K562 (cell line): ENCODE measurements at regions not wholly inside any gene's neighbourhood (a gene's known extent, or its start where the extent isn't known, plus 50 kb on each side); places are given as distances from the start of the nearest gene placed in this dataset.

ENCODE experiments used
- GTF2E2 ChIP-seq: fragments of 200-800 bp; sonication (Bioruptor generic); IDR thresholded peaks from 2 replicates; pipeline ENCODE4 v1.6.1; 2016; ENCODE audit warnings: missing genetic modification characterization, missing compliant biosample characterization
- GTF2F1 ChIP-seq: IDR thresholded peaks from 2 replicates; pipeline ENCODE4 v1.6.1; 2011; ENCODE audit warnings: low read depth, low read length, improper control_type of control experiment
- HLTF ChIP-seq: fragments of 450-650 bp; IDR thresholded peaks from 2 replicates; pipeline ENCODE4 v1.6.1; 2016
- NELFE ChIP-seq: IDR thresholded peaks from 2 replicates; pipeline ENCODE4 v1.6.1; 2011; ENCODE audit warnings: mild to moderate bottlenecking; ENCODE audit not compliant: insufficient read depth, insufficient read length
- POLR3A ChIP-seq: IDR thresholded peaks from 2 replicates; pipeline ENCODE4 v1.6.1; 2011; ENCODE audit warnings: borderline replicate concordance, mild to moderate bottlenecking, moderate library complexity; ENCODE audit not compliant: insufficient read length, insufficient read depth; ENCODE audit errors: extremely low read depth
- PYGO2 ChIP-seq: fragments of 450-650 bp; IDR thresholded peaks from 2 replicates; pipeline ENCODE4 v1.6.1; 2016; ENCODE audit warnings: mild to moderate bottlenecking, missing genetic modification characterization, moderate library complexity, missing compliant biosample characterization
- TF ChIP-seq, protein P1 (sequence below): fragments of 250-450 bp; sonication (Bioruptor Pico); IDR thresholded peaks from 2 replicates; pipeline ENCODE4 v1.5.0; 2020; ENCODE audit warnings: mild to moderate bottlenecking
- TF ChIP-seq, protein P2 (sequence below): sonication (generic); formaldehyde crosslinking; IDR thresholded peaks from 2 replicates; pipeline ENCODE4 v1.8.0; 2022; ENCODE audit warnings: mild to moderate bottlenecking, missing genetic modification reagents
- TF ChIP-seq, protein P3 (sequence below): fragments of 450-650 bp; formaldehyde crosslinking; IDR thresholded peaks from 2 replicates; pipeline ENCODE4 v1.4.0; 2020; ENCODE audit warnings: mild to moderate bottlenecking, moderate library complexity

DNA sequence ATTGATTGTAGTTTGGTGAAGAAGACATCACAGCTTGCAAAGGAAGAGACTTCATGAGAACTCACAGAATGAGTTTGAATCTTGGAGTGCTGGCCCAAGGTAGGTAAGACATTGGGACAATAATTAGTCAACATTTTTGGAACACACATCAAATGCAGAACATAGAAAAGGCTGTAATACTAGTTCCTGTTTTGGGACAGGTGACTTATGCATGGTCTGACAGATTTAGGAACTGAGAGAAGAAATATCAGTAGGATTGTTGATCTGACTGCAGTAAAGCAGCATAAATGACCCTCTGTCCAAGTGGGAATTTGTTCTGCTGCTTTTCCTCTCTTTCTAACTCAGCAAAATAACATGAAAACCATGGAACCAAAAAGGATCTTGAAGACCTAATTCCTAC lies 102.3 kb upstream of the MAP3K7 start (continued):
- TF ChIP-seq GTF2E2 (tag) (no peak), NELFE (no peak), POLR3A (no peak), GTF2F1 (no peak), PYGO2 (tag) (no peak), HLTF (no peak)
- TF ChIP-seq, protein P1, sequence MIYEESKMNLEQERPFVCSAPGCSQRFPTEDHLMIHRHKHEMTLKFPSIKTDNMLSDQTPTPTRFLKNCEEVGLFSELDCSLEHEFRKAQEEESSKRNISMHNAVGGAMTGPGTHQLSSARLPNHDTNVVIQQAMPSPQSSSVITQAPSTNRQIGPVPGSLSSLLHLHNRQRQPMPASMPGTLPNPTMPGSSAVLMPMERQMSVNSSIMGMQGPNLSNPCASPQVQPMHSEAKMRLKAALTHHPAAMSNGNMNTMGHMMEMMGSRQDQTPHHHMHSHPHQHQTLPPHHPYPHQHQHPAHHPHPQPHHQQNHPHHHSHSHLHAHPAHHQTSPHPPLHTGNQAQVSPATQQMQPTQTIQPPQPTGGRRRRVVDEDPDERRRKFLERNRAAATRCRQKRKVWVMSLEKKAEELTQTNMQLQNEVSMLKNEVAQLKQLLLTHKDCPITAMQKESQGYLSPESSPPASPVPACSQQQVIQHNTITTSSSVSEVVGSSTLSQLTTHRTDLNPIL (CRISPR knock-in tag) = no peak
- TF ChIP-seq, protein P2, sequence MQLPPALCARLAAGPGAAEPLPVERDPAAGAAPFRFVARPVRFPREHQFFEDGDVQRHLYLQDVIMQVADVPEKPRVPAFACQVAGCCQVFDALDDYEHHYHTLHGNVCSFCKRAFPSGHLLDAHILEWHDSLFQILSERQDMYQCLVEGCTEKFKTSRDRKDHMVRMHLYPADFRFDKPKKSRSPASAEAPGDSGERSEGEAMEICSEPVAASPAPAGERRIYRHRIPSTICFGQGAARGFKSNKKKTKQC (CRISPR knock-in tag) = no peak
- TF ChIP-seq, protein P3, sequence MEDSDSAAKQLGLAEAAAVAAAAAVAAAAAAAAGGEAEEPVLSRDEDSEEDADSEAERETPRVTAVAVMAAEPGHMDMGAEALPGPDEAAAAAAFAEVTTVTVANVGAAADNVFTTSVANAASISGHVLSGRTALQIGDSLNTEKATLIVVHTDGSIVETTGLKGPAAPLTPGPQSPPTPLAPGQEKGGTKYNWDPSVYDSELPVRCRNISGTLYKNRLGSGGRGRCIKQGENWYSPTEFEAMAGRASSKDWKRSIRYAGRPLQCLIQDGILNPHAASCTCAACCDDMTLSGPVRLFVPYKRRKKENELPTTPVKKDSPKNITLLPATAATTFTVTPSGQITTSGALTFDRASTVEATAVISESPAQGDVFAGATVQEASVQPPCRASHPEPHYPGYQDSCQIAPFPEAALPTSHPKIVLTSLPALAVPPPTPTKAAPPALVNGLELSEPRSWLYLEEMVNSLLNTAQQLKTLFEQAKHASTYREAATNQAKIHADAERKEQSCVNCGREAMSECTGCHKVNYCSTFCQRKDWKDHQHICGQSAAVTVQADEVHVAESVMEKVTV (CRISPR knock-in tag) = no peak
